GM12865 (cell line): ENCODE measurements at regions not wholly inside any gene's neighbourhood (a gene's known extent, or its start where the extent isn't known, plus 50 kb on each side); places are given as distances from the start of the nearest gene placed in this dataset.

ENCODE experiments used
- DNase-seq: peaks from one replicate; pipeline ENCODE4 v3.0.0; 2010; ENCODE audit warnings: low read depth
- H3K4me3 ChIP-seq: 2 replicates; pipeline ENCODE4 v1.5.1; 2011; ENCODE audit warnings: mild to moderate bottlenecking, low read depth, low read length, control low read depth
- TF ChIP-seq, protein P1 (sequence below): IDR thresholded peaks from 2 replicates; pipeline ENCODE4 v1.5.1; 2011; ENCODE audit warnings: low read length, control low read depth, low read depth, inconsistent platforms; ENCODE audit not compliant: insufficient read depth; ENCODE audit errors: missing control alignments

- DNase-seq = no peak
- TF ChIP-seq, protein P1, sequence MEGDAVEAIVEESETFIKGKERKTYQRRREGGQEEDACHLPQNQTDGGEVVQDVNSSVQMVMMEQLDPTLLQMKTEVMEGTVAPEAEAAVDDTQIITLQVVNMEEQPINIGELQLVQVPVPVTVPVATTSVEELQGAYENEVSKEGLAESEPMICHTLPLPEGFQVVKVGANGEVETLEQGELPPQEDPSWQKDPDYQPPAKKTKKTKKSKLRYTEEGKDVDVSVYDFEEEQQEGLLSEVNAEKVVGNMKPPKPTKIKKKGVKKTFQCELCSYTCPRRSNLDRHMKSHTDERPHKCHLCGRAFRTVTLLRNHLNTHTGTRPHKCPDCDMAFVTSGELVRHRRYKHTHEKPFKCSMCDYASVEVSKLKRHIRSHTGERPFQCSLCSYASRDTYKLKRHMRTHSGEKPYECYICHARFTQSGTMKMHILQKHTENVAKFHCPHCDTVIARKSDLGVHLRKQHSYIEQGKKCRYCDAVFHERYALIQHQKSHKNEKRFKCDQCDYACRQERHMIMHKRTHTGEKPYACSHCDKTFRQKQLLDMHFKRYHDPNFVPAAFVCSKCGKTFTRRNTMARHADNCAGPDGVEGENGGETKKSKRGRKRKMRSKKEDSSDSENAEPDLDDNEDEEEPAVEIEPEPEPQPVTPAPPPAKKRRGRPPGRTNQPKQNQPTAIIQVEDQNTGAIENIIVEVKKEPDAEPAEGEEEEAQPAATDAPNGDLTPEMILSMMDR = no peak
Observed at GRCh38 chr12:127431594-127431993, 835.4 kb upstream of the TMEM132C start.

DNA sequence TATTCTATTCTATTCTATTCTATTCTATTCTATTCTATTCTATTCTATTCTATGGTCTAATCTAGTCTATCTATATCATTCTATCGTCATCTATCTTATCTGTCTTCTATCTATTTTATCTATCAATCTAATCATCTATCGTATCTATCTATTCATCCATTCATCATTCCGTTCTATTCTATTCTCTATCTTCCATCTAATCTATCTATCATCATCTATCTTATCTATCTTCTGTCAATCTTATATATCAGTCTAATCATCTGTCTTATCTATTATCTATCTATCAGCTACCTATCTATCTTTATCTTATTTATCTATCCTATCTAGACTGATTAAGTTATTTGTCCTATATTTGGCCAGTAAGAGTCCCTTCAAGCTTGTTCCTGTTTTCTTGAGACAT, 831.5 kb upstream of the TMEM132C start:
- TF ChIP-seq, protein P1 = no peak
- DNase-seq = no peak
- H3K4me3 ChIP-seq = no peak overlapping the region

More at GRCh38 chr12:127431594-127431993, 835.4 kb upstream of the TMEM132C start:
- no peak overlapping the region for H3K4me3 ChIP-seq

DNA sequence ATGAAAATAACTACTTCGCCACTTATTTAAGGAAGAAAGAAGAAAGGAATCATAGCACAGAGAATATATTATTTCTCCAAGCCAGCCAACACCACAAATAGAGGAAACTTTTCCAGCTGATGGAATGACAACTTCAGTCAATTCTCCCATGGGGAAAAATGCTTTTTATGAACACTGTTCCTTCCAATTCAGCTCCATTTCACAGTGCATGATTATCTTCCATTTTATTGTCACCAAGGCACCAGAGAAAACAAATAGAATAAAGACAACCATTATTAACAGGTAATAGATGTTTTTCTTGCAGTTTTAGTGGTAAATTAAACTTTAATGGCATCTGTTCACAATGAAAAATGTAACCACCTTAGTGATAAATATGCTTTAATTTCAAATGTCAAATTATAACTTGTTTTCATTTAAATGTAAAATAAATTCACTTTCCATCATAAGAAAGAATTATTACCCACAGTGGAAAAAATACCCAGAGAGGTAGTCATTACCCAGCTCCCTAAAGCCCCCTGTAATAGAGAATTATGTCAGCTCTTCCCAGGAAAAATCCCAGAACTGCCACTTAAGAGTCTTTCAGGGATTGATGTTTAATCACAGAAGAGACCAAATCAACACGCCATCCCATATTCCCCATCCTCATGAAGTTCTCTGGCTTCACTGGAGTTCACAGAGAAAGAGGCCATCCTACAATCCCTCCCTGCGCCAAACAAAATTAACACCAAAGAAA, 828.3 kb upstream of the TMEM132C start:
- DNase-seq = no peak
- TF ChIP-seq, protein P1 = no peak

GRCh38 chr12:127445581-127446139, 821.3 kb upstream of the TMEM132C start:
- no peak for DNase-seq
- H3K4me3 ChIP-seq = no peak overlapping the region
- TF ChIP-seq, protein P1 = no peak

More for the DNA sequence above, 828.3 kb upstream of the TMEM132C start:
- no peak overlapping the region for H3K4me3 ChIP-seq

GRCh38 chr12:127448906-127449305, 818.1 kb upstream of the TMEM132C start:
- DNase-seq = no peak
- H3K4me3 ChIP-seq = no peak overlapping the region
- TF ChIP-seq, protein P1 = no peak

DNA sequence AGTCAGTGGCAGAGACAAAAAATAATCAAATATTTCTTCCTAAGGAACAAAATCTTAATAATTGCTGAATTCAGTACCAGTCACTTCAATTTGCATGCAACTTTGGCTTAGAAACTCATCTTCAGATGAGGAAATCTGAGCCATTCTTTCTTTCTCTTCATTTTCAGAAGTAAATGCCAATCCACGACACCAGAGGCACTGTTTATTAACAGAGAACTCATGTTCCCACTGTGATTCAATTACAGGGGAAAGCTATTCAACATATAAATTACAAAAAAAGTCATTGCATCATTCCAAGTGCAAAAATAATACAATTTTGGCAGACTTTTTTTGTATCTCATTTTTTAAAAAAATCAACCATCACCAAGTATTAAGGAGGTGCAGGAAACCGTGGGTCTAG, 816.1 kb upstream of the TMEM132C start:
- DNase-seq = no peak
- TF ChIP-seq, protein P1 = no peak

More for the DNA sequence above, 816.1 kb upstream of the TMEM132C start:
- no peak overlapping the region for H3K4me3 ChIP-seq
